ENCODE measurements at regions not wholly inside any gene's neighbourhood (a gene's known extent, or its start where the extent isn't known, plus 50 kb on each side); places are given as distances from the start of the nearest gene placed in this dataset.

GRCh38 chr18:67969458-67969857, 452.9 kb upstream of the DSEL start:
- Histone ChIP-seq H3K4me3 (ENCODE audit: extremely low read depth in 1 of 4, insufficient read depth in 2 of 4, low read depth in 3 of 4, low read length in 4 of 4) (no peak overlapping the region), H3K9ac (replicated peaks in 1 of 4; ENCODE audit: extremely low read depth in 1 of 4, low read depth in 3 of 4, low read length in 3 of 4) (no peak overlapping the region), H3K4me1 (replicated peaks in 1 of 4; ENCODE audit: control insufficient read depth in 3 of 4, insufficient read depth in 4 of 4, low read length in 3 of 4) (no peaks in the 10 kb centered on the region), H2AFZ (ENCODE audit: low read length) (no peak overlapping the region), H3K18ac (ENCODE audit: extremely low read depth, low read length) (no peak overlapping the region), H4K91ac (replicated peaks; ENCODE audit: insufficient read length, low read length) (no peak overlapping the region), H3K23me2 (ENCODE audit: low read depth, low read length) (no peaks in the 10 kb centered on the region; the same call in 1 of the 2 replicates), H3K27ac (ENCODE audit: low read depth, low read length) (no peak overlapping the region), H4K20me1 (replicated peaks in 1 of 2; ENCODE audit: control insufficient read depth in 1 of 2, insufficient read depth in 2 of 2, low read length in 2 of 2) (no peaks in the 10 kb centered on the region), H3K14ac (ENCODE audit: insufficient read length) (no peak overlapping the region), H2BK20ac (ENCODE audit: low read length) (no peak overlapping the region), H3K27me3 (replicated peaks in 1 of 4; ENCODE audit: control insufficient read depth in 3 of 4, extremely low read depth in 1 of 4, insufficient read depth in 3 of 4, low read length in 3 of 4) (no peaks in the 10 kb centered on the region; a peak in 1 of 7 replicates), H3K56ac (replicated peaks; ENCODE audit: insufficient read length, low read depth, low read length) (no peak overlapping the region), H2AK5ac (ENCODE audit: low read depth, low read length) (no peak overlapping the region), H4K5ac (ENCODE audit: insufficient read length, low read depth, low read length) (no peak overlapping the region), H3K79me1 (ENCODE audit: low read depth, low read length) (no peaks in the 10 kb centered on the region), H3K36me3 (ENCODE audit: control insufficient read depth in 2 of 4, insufficient read depth in 4 of 4, low read length in 3 of 4) (no peaks in the 10 kb centered on the region), H4K8ac (ENCODE audit: extremely low read depth, insufficient read depth, low read length) (no peak overlapping the region), H3K9me3 (ENCODE audit: insufficient read depth in 2 of 2, low read depth in 1 of 2, low read length in 1 of 2) (no peaks in the 10 kb centered on the region), H2BK5ac (ENCODE audit: low read depth, low read length) (no peak overlapping the region), H2BK15ac (ENCODE audit: low read length) (no peak overlapping the region), H3K4ac (replicated peaks; ENCODE audit: insufficient read length, low read depth, low read length) (no peak overlapping the region), H2BK12ac (ENCODE audit: low read depth, low read length) (no peak overlapping the region), H3K4me2 (ENCODE audit: insufficient read depth in 1 of 2, low read depth in 2 of 2, low read length in 2 of 2) (no peak overlapping the region), H2BK120ac (replicated peaks; ENCODE audit: low read depth, low read length) (no peak overlapping the region), H3K23ac (ENCODE audit: insufficient read length) (no peak overlapping the region), H3K79me2 (ENCODE audit: control insufficient read depth in 1 of 2, insufficient read depth in 2 of 2, low read length in 2 of 2) (no peaks in the 10 kb centered on the region)
- ChIA-PET CTCF (ENCODE audit: partially characterized antibody) (interaction anchor here (1.0 kb wide), 1 partner anchor 8 kb away, joined by 3 read pairs; no protein-coding TSS in a partner anchor), POLR2A (ENCODE audit: partially characterized antibody) (interaction anchor here (1.1 kb wide), 1 partner anchor 685 kb away, joined by 4 read pairs; no protein-coding TSS in a partner anchor)
- TF ChIP-seq SP2 (IDR thresholded peaks at IDR 0.05; ENCODE audit: low read length) = no peak
- FAIRE-seq (no peak), DNase-seq (ENCODE audit: low read depth in 1 of 2, low spot score in 2 of 2) (no peak)
- WGBS, 2 experiments (ENCODE audit: extremely low coverage in 1 of 2, insufficient coverage in 1 of 2, insufficient read length in 1 of 2, insufficient replicate concordance in 2 of 2, low coverage in 1 of 2, low lambda C conversion rate in 2 of 2, missing lambda C conversion rate in 1 of 2) = 88% methylated on average over 1 of the region's 1 CpG; no CpG with 5 or more reads in 1 of the 2 experiments
